ENCODE measurements at regions not wholly inside any gene's neighbourhood (a gene's known extent, or its start where the extent isn't known, plus 50 kb on each side); places are given as distances from the start of the nearest gene placed in this dataset.

- TF ChIP-seq CTCF (IDR thresholded peaks at IDR 0.05; ENCODE audit: insufficient read depth, low read depth, low read length) = no peak
- no peak for TF ChIP-seq EZH2 (IDR thresholded peaks at IDR 0.05; ENCODE audit: insufficient read depth, low read length)
Measured at GRCh38 chr6:129943637-129944271, 74.6 kb upstream of the L3MBTL3 start.
